ENCODE measurements at regions not wholly inside any gene's neighbourhood (a gene's known extent, or its start where the extent isn't known, plus 50 kb on each side); places are given as distances from the start of the nearest gene placed in this dataset.
"Not testable (repeated sequence)": the region's sequence is repeated elsewhere in the genome, so short reads cannot be mapped to it uniquely, and the experiment has no call there.

- DNase-seq = not testable (repeated sequence)
Measured at GRCh38 chr13:21920802-21921201, 249.9 kb downstream of the FGF9 start.

DNA sequence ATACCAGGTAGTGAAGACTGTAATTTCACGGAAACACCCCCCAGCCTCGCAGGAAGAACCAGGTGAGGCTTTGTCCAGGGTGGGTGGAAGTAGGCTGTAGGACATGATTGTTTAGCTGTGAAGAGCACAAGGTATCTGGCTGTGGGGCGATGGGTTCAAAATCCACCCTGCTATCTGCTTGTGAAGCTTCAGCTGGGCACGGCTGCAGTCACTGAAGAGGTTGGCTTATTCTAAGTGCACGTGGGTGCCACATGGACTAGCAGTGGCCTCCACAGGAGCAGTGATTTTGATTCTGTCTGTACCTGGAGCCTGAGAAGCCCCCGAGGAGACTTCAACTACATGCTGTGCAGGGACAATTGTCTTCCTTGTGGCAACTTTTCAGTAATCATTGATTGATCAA, 254.1 kb downstream of the FGF9 start:
- no peak for DNase-seq

DNA sequence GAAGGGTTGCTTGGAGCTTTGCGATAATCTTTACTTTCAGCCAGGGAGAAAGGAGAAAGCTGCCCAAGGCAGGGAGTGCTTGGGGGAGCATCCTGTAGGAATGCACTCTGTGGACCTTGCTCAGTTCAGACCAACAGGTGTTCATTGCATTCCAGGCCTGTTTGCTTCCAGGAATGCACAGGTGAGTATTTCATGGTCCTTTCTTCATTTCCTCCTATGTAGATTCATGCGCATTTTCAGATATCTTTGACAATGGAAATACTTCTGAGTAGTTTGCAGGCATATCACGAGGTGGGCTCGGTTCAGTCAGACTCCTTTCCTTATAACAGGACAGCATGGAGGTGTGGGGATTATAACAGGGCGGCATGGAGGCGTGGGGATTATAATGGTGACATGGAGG, 254.8 kb downstream of the FGF9 start:
- no peak for DNase-seq

GRCh38 chr13:21929400-21929799, 258.5 kb downstream of the FGF9 start:
- DNase-seq = no peak

GRCh38 chr13:21930536-21930935, 259.7 kb downstream of the FGF9 start:
- no peak for DNase-seq

DNA sequence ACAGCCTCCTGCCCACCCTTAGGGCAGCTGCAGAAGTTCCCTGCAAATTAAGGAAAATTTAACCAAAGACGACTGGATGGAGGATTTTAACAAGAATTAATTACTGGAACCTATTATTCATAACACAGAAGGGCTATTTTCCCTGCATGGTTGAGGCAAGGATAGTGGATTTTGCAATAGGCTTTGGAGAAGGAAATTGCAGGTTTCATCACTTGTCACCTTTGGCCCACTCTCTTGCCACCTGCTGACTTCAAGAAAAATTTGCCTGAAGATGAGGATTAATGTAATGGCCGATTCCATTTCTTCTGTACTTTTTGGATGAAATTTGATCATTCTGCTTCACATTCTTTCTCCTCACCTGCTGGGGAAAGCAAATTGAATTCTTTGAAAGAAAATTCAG, 261.7 kb downstream of the FGF9 start:
- DNase-seq = no peak

DNA sequence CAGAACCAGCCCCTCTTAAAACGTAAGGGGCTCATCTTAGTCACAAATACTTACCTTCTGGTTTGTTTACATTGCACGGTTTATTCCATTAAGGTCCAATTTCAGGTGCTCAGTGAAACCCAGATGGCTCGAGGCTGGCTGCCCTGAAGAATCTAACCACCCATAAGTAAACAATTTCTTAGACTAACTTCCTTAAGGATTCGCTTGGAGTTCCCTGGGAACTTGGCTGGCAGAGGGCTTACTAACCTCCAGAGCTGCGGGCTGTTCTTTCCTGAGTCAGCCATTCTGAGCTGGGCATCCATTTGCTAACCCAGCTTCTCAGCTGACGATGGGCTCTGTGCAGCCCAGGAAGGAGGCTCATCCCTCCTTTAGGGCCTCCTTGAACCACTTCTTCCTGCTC, 262.1 kb downstream of the FGF9 start:
- DNase-seq = no peak

GRCh38 chr13:21934284-21934683, 263.4 kb downstream of the FGF9 start:
- DNase-seq = no peak

- no peak for DNase-seq
Measured at GRCh38 chr13:21936674-21937073, 265.8 kb downstream of the FGF9 start.

DNA sequence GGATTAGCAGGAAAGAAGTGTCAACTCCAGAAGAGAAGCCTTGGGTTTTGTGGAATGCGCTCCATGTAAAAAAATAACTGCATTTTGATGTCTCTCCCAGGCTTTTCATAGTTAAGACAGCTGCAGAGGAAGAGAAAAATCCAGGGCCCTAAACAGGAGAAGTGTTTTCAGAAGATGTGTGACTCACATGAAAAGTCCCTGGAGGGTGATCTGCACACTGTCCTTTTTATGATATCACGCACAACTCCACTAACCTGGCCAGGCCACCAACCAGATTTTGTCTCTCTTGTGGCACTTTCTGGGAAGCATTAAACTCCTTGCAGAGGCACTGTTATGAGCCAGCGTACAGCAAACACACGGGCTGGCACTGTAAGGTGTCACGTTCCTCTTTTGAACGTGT, 267.3 kb downstream of the FGF9 start:
- no peak for DNase-seq

DNA sequence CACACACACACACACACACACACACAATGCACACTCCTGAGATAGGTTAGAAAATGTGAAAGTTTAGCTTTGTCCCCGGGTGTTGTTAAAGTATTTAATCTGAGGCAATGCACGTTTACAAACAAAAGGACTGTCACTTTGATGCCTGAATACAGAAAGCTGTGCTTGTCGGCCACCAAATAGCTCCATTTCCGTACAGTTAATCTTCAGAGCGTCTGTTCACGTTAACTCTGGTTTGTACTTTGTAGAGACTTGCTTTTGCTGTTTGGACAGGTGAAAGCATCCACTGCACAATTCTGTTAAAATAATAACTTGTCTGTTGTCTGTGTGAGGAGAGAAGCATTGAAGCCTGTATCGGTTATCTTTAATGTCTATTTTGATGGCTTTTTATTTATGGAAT, 267.8 kb downstream of the FGF9 start:
- DNase-seq = no peak

DNA sequence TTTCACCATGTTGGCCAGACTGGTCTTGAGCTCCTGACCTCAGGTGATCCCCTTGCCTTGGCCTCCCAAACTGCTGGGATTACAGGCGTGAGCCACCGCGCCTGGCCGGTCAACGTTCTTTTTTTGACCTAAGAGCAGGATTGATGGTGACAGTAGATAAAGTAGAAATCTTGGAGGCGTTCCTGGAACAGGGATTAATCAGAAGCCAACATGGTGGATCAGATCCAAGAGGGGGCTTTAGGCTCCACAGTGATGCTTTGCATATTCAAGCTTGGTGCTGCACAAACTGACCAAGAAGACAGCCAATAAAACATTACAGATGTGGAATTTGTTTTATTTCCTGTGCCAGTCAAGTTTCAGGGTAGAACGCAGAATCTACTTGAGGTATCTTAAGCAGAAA, 271.2 kb downstream of the FGF9 start:
- no peak for DNase-seq

DNA sequence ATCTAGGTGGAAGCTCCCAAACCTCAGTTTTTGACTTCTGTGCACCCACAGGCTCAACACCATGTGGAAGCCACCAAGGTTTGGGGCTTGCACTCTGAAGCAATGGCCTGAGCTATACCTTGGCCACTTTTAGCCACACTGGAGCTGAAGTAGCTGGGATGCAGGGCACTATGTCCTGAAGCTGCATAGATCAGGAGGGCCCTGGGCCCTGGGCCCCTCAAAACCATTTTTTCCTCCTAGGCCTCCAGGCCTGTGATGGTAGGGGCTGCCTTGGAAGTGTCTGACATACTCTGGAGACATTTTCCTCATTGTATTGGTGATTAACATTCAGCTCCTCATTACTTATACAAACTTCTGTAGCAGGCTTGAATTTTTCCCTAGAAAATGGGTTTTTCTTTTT, 273.7 kb downstream of the FGF9 start:
- no peak for DNase-seq

GRCh38 chr13:21945195-21945594, 274.3 kb downstream of the FGF9 start:
- DNase-seq = no peak

DNA sequence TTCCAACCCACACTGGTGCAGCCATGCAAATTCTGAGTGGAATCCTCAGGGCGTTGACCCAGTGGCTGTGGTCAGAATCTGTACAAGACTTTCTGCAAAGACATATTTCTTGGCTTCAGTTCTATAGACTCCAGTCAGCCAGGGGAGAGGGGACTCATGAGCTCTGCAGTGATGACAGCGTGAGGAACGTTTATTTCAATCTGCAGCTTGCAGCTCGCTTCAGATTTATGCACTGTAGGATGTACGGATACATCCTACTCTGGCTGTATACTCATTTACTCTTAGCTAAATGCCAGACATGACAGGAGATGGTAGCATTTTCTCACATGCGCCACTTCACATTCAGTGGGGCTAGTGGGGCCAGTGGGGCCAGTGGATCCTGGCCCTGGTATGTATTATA, 276.1 kb downstream of the FGF9 start:
- no peak for DNase-seq

DNA sequence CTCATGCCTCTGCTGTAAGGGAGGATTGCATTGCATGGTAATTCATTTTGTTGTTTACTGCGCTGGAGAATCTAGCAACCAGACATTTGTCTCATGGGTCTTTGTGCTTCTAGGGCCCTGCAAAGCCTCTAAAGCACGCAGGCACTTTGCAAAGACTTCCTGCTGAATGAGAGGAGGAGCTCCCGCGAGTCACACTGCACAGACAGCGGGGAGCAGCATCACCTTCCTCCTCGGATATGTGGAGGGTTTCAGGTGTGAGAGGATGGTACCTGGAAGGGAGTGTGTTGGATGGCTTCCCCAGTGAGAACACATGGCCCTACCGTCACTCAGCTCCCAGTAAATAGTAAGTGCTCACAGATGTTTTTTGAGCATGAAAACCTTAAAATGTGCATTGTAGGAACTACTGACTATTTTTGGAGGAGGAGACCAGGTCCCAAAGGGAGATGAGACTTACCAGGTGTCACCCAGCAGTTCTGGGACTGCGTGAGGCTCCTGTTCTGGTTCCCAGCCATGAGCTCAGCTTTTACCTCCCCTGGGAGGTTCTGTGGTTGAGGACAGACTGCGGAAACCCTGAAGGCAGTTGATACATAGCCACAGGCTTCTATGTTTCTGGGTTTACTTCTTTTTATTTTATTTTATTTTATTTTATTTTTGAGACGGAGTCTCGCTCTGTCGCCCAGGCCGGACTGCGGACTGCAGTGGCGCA, 278.0 kb downstream of the FGF9 start:
- no peak for DNase-seq

- no peak for DNase-seq
Measured at GRCh38 chr13:21949818-21950429, 279.1 kb downstream of the FGF9 start.

DNA sequence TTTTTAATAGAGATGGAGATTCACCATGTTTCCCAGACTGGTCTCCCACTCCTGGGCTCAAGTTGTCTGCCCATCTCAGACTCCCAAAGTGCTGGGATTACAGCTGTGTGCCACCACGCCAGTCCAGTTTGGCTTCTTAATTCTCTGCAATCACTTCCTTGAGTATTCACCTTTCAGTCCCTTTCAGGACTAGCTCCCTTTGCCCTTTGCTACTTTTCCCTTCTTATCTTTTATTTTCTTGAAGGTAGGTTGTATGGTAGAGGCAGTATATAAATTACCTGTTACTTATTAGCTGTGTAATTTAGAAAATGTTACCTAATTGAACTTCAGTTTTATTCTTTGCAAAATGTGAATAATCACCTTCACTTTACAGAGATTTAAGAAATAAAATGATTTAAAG, 285.8 kb downstream of the FGF9 start:
- no peak for DNase-seq

DNA sequence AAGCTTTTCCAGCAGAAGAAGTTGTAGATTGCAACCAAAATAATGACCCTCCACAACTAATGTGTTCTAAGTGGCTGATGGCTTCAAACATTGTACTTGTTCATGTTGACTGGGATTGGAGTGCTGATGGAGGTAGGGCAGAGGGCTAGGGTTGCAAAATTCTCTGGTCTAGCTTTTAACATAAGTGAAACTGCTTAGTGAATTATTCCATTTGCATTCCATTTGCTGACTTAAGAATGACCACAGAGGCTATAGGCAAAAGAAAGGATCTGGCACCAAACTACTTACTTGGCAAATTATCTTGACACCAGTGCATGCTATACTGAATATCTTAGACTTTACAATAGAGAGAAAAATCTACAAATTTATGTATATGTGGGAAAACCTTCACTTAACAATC, 287.0 kb downstream of the FGF9 start:
- no peak for DNase-seq

GRCh38 chr13:21960108-21960507, 289.2 kb downstream of the FGF9 start:
- DNase-seq = no peak

DNA sequence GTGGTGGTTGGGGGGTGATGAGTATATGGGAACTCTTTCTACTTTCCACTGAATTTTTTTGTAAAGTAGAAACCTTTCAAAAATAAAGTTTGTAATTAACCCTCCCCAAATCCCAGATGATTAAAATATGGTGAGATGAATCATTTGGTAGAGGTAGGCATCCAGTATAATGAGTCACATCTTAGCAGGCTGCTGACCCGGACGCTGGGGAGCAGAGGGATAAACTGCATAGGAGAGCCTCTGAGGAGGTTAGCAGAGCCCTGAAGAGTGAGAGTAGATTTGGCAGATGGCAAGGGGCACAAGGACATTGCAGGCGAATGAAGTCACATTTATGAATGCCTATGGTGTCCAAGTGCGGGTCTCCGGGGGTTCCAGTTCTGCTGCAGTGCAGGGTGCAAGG, 293.8 kb downstream of the FGF9 start:
- no peak for DNase-seq

DNA sequence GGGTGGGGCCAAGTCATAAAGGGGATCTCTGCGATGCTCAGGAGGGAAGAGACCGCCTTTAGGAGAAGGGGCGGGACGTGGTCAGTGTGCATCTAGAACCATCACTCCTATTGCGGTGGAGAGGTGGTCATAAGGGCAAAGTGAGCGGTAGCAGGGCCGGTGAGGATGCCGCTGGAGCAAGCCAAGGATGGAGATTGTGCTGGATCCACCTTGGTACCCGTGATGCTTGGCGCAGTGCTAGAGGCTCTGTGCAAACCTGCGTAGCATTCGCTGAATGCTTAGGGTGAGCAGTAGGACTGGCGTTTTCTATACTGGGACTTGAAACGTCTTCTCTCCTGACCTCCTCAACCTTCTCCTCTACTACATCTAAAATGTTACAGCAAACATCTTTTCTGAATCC, 294.2 kb downstream of the FGF9 start:
- DNase-seq = no peak

GRCh38 chr13:21966014-21966413, 295.1 kb downstream of the FGF9 start:
- no peak for DNase-seq

- no peak for DNase-seq
Measured at GRCh38 chr13:21967871-21968270, 297.0 kb downstream of the FGF9 start.

GRCh38 chr13:21970172-21970571, 299.3 kb downstream of the FGF9 start:
- no peak for DNase-seq
